Endothelial cell of umbilical vein (primary cell): ENCODE measurements at regions not wholly inside any gene's neighbourhood (a gene's known extent, or its start where the extent isn't known, plus 50 kb on each side); places are given as distances from the start of the nearest gene placed in this dataset.

ENCODE experiments used
- BruUV-seq: library from RNA; stranded (reverse); fragments of 400-500 nt; replicated peaks from 2 replicates; lab custom pipeline; 2021; lab: Mats Ljungman, UMichigan
- CTCF ChIA-PET: fragments of 300-600, 350-600 bp; sonication (Branson Sonifier 250); formaldehyde crosslinking; loops from one replicate; lab custom pipeline; 2021; ENCODE audit warnings: antibody characterized with exemption, inconsistent platforms; lab: Charles Lee
- POLR2A ChIA-PET: fragments of 300-600, 350-600 bp; sonication (Branson Sonifier 250); formaldehyde crosslinking; loops from one replicate; lab custom pipeline; 2021; ENCODE audit warnings: antibody characterized with exemption, inconsistent platforms; lab: Charles Lee
- DNase-seq: peaks from one replicate; pipeline ENCODE4 v3.0.0-alpha.2; 2011; ENCODE audit warnings: low read depth, low spot score
- FAIRE-seq: peaks from 2 replicates; lab custom pipeline; 2011; peaks lifted over from hg19 to GRCh38; lab: Jason Lieb, UNC
- H2AFZ ChIP-seq: 2 replicates; pipeline ENCODE4 v1.6.0; 2012; ENCODE audit warnings: low read depth, low read length, control low read depth, inconsistent platforms
- H3K27ac ChIP-seq: 2 replicates; pipeline ENCODE4 v1.5.1; 2011; ENCODE audit warnings: low read depth, mild to moderate bottlenecking, control low read depth, low read length, moderate library complexity; ENCODE audit not compliant: insufficient read depth
- H3K27me3 ChIP-seq, 2 experiments: 2 replicates each; pipeline versions ENCODE4 v1.6.0 to v1.6.1; 2011; ENCODE audit warnings: low read length in 2 of 2, mixed read lengths in 1 of 2; ENCODE audit not compliant: control insufficient read depth in 2 of 2, insufficient read depth in 2 of 2
- H3K36me3 ChIP-seq, 2 experiments: 2 replicates in 1 of 2; 3 replicates in 1 of 2; pipeline ENCODE4 v1.5.1; 2011; ENCODE audit warnings: low read length in 2 of 2, mild to moderate bottlenecking in 1 of 2, moderate library complexity in 1 of 2; ENCODE audit not compliant: control insufficient read depth in 2 of 2, insufficient read depth in 2 of 2; ENCODE audit errors: extremely low read depth in 1 of 2
- H3K4me1 ChIP-seq: 3 replicates; pipeline ENCODE4 v1.5.1; 2011; ENCODE audit warnings: mild to moderate bottlenecking, low read length; ENCODE audit not compliant: control insufficient read depth, insufficient read depth; ENCODE audit errors: extremely low read depth
- H3K4me2 ChIP-seq: 2 replicates; pipeline ENCODE4 v1.6.1; 2011; ENCODE audit warnings: low read length, control low read depth, mixed read lengths; ENCODE audit not compliant: insufficient read depth
- H3K4me3 ChIP-seq, 3 experiments: fragments of 200-600 bp in 1 of 3; sonication (generic), shearing (Covaris generic) in 1 of 3; replicated peaks in 1 of 3; 2 replicates each; pipeline ENCODE4 v1.5.1; 2011 to 2016; ENCODE audit warnings: control low read depth in 3 of 3, low read length in 3 of 3, mild to moderate bottlenecking in 2 of 3, inconsistent platforms in 1 of 3, low read depth in 1 of 3, moderate library complexity in 1 of 3; ENCODE audit not compliant: insufficient read depth in 1 of 3
- H3K79me2 ChIP-seq: 2 replicates; pipeline ENCODE4 v1.6.0; 2012; ENCODE audit warnings: low read length, inconsistent platforms; ENCODE audit not compliant: control insufficient read depth, insufficient read depth
- H3K9ac ChIP-seq: replicated peaks from 2 replicates; pipeline ENCODE3; 2011; ENCODE audit warnings: low read length, control low read depth; ENCODE audit not compliant: insufficient read depth; ENCODE audit errors: extremely low read depth
- H3K9me1 ChIP-seq: replicated peaks from 3 replicates; pipeline ENCODE4 v1.6.0; 2011; ENCODE audit warnings: mild to moderate bottlenecking, low read length; ENCODE audit not compliant: control insufficient read depth, insufficient read depth; ENCODE audit errors: extremely low read depth
- H3K9me3 ChIP-seq: replicated peaks from 2 replicates; pipeline ENCODE4 v1.5.1; 2012; ENCODE audit warnings: low read length, inconsistent platforms; ENCODE audit not compliant: control insufficient read depth, insufficient read depth
- H4K20me1 ChIP-seq: replicated peaks from 2 replicates; pipeline ENCODE3; 2011; ENCODE audit warnings: mild to moderate bottlenecking, low read length; ENCODE audit not compliant: control insufficient read depth, insufficient read depth; ENCODE audit errors: extremely low read depth
- EZH2 ChIP-seq: IDR thresholded peaks from 2 replicates; pipeline ENCODE4 v1.6.1; 2012; ENCODE audit warnings: borderline replicate concordance, low read depth, mild to moderate bottlenecking, moderate library complexity, low read length, inconsistent platforms; ENCODE audit not compliant: severe bottlenecking
- FOS ChIP-seq: IDR thresholded peaks from 2 replicates; pipeline ENCODE4 v1.6.1; 2011; ENCODE audit warnings: mild to moderate bottlenecking, low read length, moderate library complexity, borderline replicate concordance; ENCODE audit not compliant: insufficient read depth
- GATA2 ChIP-seq: IDR thresholded peaks from 2 replicates; pipeline ENCODE4 v1.7.0; 2011; ENCODE audit warnings: low read depth, mild to moderate bottlenecking, moderate library complexity, mixed read lengths, low read length; ENCODE audit not compliant: insufficient read length, insufficient read depth
- JUN ChIP-seq: IDR thresholded peaks from 2 replicates; pipeline ENCODE4 v1.6.1; 2011; ENCODE audit warnings: borderline replicate concordance, low read depth; ENCODE audit not compliant: insufficient read length, insufficient read depth
- MYC ChIP-seq: IDR thresholded peaks from one replicate; pipeline ENCODE4 v1.6.1; 2011; ENCODE audit warnings: mild to moderate bottlenecking, low read depth, low read length
- POLR2A ChIP-seq: IDR thresholded peaks from 2 replicates; pipeline ENCODE4 v1.6.1; 2012; ENCODE audit warnings: low read depth, mild to moderate bottlenecking, control low read depth, low read length
- POLR2AphosphoS5 ChIP-seq: IDR thresholded peaks from 2 replicates; pipeline ENCODE4 v1.6.1; 2012; ENCODE audit warnings: low read depth, mild to moderate bottlenecking, control low read depth, low read length, moderate library complexity; ENCODE audit not compliant: insufficient read depth
- dilution Hi-C: fragments of 300-500 bp; cut with MboI; formaldehyde crosslinking; loops from one replicate; pipeline ENCODE4 v1.15.0; 2019; ENCODE audit warnings: low sequenced_read_pairs; ENCODE audit not compliant: extremely low pct_ligation_motif_present
- intact Hi-C: fragments of 100-400 bp; cut with micrococcal nuclease; formaldehyde crosslinking; loops from one replicate; pipeline ENCODE4 v1.10.0; 2022
- TF ChIP-seq, protein P1 (sequence below), 2 donors: IDR thresholded peaks; 1 replicate in 1 of 2; 2 replicates in 1 of 2; pipeline ENCODE4 v1.5.1; 2011; ENCODE audit warnings: low read length in 2 of 2, mild to moderate bottlenecking in 2 of 2, moderate library complexity in 2 of 2, control low read depth in 1 of 2, inconsistent platforms in 1 of 2, low read depth in 1 of 2; ENCODE audit not compliant: insufficient read depth in 1 of 2; ENCODE audit errors: extremely low read depth in 1 of 2
- TF ChIP-seq, protein P2 (sequence below): IDR thresholded peaks from 2 replicates; pipeline ENCODE4 v1.6.1; 2011; ENCODE audit not compliant: insufficient read depth, insufficient read length

- no peaks in the 10 kb centered on the region for H4K20me1 ChIP-seq
- no peak overlapping the region for H3K4me2 ChIP-seq
- no peaks in the 10 kb centered on the region for H3K9me1 ChIP-seq
- intact Hi-C loops (no loop called here), dilution Hi-C loops (no loop called here)
- FAIRE-seq (no peak), DNase-seq (no peak)
- no peak overlapping the region for H3K27ac ChIP-seq
- H3K27me3 ChIP-seq = no peaks in the 10 kb centered on the region
- BruUV-seq = no TSS peak
- ChIA-PET CTCF (no interaction called here), POLR2A (no interaction called here)
- TF ChIP-seq, protein P1, sequence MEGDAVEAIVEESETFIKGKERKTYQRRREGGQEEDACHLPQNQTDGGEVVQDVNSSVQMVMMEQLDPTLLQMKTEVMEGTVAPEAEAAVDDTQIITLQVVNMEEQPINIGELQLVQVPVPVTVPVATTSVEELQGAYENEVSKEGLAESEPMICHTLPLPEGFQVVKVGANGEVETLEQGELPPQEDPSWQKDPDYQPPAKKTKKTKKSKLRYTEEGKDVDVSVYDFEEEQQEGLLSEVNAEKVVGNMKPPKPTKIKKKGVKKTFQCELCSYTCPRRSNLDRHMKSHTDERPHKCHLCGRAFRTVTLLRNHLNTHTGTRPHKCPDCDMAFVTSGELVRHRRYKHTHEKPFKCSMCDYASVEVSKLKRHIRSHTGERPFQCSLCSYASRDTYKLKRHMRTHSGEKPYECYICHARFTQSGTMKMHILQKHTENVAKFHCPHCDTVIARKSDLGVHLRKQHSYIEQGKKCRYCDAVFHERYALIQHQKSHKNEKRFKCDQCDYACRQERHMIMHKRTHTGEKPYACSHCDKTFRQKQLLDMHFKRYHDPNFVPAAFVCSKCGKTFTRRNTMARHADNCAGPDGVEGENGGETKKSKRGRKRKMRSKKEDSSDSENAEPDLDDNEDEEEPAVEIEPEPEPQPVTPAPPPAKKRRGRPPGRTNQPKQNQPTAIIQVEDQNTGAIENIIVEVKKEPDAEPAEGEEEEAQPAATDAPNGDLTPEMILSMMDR (IDR thresholded peaks at IDR 0.05; ENCODE audit: extremely low read depth in 1 of 2, insufficient read depth in 1 of 2, low read depth in 1 of 2, low read length in 2 of 2) = no peak
- TF ChIP-seq GATA2 (no peak), POLR2AphosphoS5 (no peak), EZH2 (no peak), FOS (no peak), POLR2A (no peak), JUN (no peak), MYC (no peak)
- TF ChIP-seq, protein P2, sequence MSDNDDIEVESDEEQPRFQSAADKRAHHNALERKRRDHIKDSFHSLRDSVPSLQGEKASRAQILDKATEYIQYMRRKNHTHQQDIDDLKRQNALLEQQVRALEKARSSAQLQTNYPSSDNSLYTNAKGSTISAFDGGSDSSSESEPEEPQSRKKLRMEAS = no peak
- no peaks in the 10 kb centered on the region for H3K9me3 ChIP-seq
- no peaks in the 10 kb centered on the region for H3K4me1 ChIP-seq
- no peaks in the 10 kb centered on the region for H3K79me2 ChIP-seq
- no peak overlapping the region for H2AFZ ChIP-seq
- H3K36me3 ChIP-seq = no peaks in the 10 kb centered on the region
- H3K9ac ChIP-seq = no peak overlapping the region
- no peak overlapping the region for H3K4me3 ChIP-seq
Observed at GRCh38 chr1:30521261-30521865, 202.0 kb downstream of the MATN1 start.
